Fibroblast of the aortic adventitia (primary cell): ENCODE measurements at regions not wholly inside any gene's neighbourhood (a gene's known extent, or its start where the extent isn't known, plus 50 kb on each side); places are given as distances from the start of the nearest gene placed in this dataset.
"Not testable (repeated sequence)": the region's sequence is repeated elsewhere in the genome, so short reads cannot be mapped to it uniquely, and the experiment has no call there.

Experiments used
- DNase-seq: peaks from one replicate; pipeline ENCODE4 v3.0.0-alpha.2; 2010; ENCODE audit warnings: low read depth
- H3K4me3 ChIP-seq: 2 replicates; pipeline ENCODE4 v1.5.1; 2011; ENCODE audit warnings: low read depth, mild to moderate bottlenecking, control low read depth, low read length, moderate library complexity
- TF ChIP-seq, protein P1 (sequence below): IDR thresholded peaks from 2 replicates; pipeline ENCODE4 v1.5.1; 2011; ENCODE audit warnings: mild to moderate bottlenecking, low read length, control low read depth, inconsistent platforms; ENCODE audit not compliant: insufficient read depth

- DNase-seq, result no peak
- no peak overlapping the region for H3K4me3 ChIP-seq
- TF ChIP-seq, protein P1, sequence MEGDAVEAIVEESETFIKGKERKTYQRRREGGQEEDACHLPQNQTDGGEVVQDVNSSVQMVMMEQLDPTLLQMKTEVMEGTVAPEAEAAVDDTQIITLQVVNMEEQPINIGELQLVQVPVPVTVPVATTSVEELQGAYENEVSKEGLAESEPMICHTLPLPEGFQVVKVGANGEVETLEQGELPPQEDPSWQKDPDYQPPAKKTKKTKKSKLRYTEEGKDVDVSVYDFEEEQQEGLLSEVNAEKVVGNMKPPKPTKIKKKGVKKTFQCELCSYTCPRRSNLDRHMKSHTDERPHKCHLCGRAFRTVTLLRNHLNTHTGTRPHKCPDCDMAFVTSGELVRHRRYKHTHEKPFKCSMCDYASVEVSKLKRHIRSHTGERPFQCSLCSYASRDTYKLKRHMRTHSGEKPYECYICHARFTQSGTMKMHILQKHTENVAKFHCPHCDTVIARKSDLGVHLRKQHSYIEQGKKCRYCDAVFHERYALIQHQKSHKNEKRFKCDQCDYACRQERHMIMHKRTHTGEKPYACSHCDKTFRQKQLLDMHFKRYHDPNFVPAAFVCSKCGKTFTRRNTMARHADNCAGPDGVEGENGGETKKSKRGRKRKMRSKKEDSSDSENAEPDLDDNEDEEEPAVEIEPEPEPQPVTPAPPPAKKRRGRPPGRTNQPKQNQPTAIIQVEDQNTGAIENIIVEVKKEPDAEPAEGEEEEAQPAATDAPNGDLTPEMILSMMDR, result no peak
Observed at GRCh38 chr5:91491229-91491628, 108.1 kb upstream of the ARRDC3 start.

DNA sequence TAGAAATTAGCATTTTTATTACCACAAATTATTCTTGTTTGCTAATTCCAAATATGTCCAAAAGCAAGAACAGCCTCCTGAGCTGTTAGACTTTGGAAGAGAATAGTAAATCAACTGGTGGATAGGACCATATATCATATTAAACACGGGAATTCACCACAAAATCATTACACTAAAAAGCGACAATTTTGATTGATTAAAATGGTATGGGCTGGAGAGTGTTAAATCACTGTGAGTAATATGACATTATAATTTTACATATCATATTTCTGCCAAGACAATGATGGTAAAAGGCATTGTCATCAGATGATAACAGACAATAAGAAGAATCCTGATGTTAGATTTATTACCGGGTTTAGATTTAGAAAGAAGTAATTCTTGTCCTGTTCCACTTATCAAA, 107.2 kb upstream of the ARRDC3 start:
- DNase-seq, result no peak
- H3K4me3 ChIP-seq, result no peak overlapping the region
- TF ChIP-seq, protein P1, result no peak

DNA sequence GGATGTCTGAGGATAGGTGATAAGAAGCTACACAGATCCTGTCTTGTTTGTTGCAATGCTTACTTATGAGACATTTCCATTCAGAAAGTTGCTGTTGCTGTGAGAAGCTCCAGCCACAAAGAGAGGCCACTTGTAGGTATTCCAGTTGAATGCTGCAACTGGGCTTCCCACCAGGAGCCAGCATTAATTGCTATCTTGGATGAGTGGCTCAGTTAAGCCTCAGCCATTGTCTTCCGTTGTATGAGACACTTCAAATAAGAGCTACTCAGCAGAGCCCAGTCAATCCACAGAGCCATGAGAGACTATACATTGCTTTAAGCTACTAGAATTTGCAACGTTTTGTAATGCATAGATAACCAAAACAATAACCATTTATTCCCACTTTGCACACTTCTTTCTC, 104.3 kb upstream of the ARRDC3 start:
- no peak for DNase-seq
- TF ChIP-seq, protein P1, result no peak
- H3K4me3 ChIP-seq, result no peak overlapping the region

- TF ChIP-seq, protein P1, result no peak
- no peak overlapping the region for H3K4me3 ChIP-seq
- no peak for DNase-seq
Observed at GRCh38 chr5:91486638-91487037, 103.5 kb upstream of the ARRDC3 start.

GRCh38 chr5:91484662-91485061, 101.5 kb upstream of the ARRDC3 start:
- no peak for DNase-seq
- no peak overlapping the region for H3K4me3 ChIP-seq
- TF ChIP-seq, protein P1, result no peak

GRCh38 chr5:91479376-91479775, 96.3 kb upstream of the ARRDC3 start:
- not testable (repeated sequence) for H3K4me3 ChIP-seq, DNase-seq

GRCh38 chr5:91478096-91478495, 95.0 kb upstream of the ARRDC3 start:
- no peak for DNase-seq
- TF ChIP-seq, protein P1, result no peak
- no peak overlapping the region for H3K4me3 ChIP-seq
